ENCODE measurements at regions not wholly inside any gene's neighbourhood (a gene's known extent, or its start where the extent isn't known, plus 50 kb on each side); places are given as distances from the start of the nearest gene placed in this dataset.

- Histone ChIP-seq H3K9me1 (replicated peaks; ENCODE audit: control insufficient read depth, extremely low read depth, insufficient read depth, low read length) (no peaks in the 10 kb centered on the region), H3K4me2 (ENCODE audit: insufficient read depth, low read length) (peak overlapping the region; percentile 56), H3K4me1 (ENCODE audit: control insufficient read depth, extremely low read depth, insufficient read depth, low read length) (peaks cover 77% of the 10 kb centered on the region), H3K9ac (replicated peaks; ENCODE audit: extremely low read depth, insufficient read depth, low read length) (peak overlapping the region; percentile 75), H2AFZ (ENCODE audit: low read depth, low read length) (peak overlapping the region; percentile 39), H3K9me3 (replicated peaks; ENCODE audit: control insufficient read depth, insufficient read depth, low read length) (no peaks in the 10 kb centered on the region), H3K79me2 (ENCODE audit: control insufficient read depth, insufficient read depth, low read length) (peaks cover 10% of the 10 kb centered on the region), H3K36me3 (ENCODE audit: control insufficient read depth in 2 of 2, extremely low read depth in 1 of 2, insufficient read depth in 2 of 2, low read length in 2 of 2) (no peaks in the 10 kb centered on the region), H4K20me1 (replicated peaks; ENCODE audit: control insufficient read depth, extremely low read depth, insufficient read depth, low read length) (no peaks in the 10 kb centered on the region), H3K27ac (ENCODE audit: insufficient read depth, low read depth, low read length) (peak overlapping the region; percentile 91), H3K4me3 (replicated peaks in 1 of 3; ENCODE audit: insufficient read depth in 1 of 3, low read depth in 1 of 3, low read length in 3 of 3) (no peak overlapping the region), H3K27me3 (ENCODE audit: control insufficient read depth in 2 of 2, insufficient read depth in 2 of 2, low read length in 2 of 2) (no peaks in the 10 kb centered on the region)
- no peak for TF ChIP-seq EZH2 (IDR thresholded peaks at IDR 0.05; ENCODE audit: borderline replicate concordance, low read depth, low read length, severe bottlenecking)
- no peak for TF ChIP-seq MYC (IDR thresholded peaks at IDR 0.05; ENCODE audit: low read depth, low read length)
- peak; percentile 9 for TF ChIP-seq JUN (IDR thresholded peaks at IDR 0.05; ENCODE audit: borderline replicate concordance, insufficient read depth, insufficient read length, low read depth)
- TF ChIP-seq POLR2AphosphoS5 (IDR thresholded peaks at IDR 0.05; ENCODE audit: insufficient read depth, low read depth, low read length): no peak
- no peak for TF ChIP-seq GATA2 (IDR thresholded peaks at IDR 0.05; ENCODE audit: insufficient read depth, insufficient read length, low read depth, low read length)
- no peak for TF ChIP-seq FOS (IDR thresholded peaks at IDR 0.05; ENCODE audit: borderline replicate concordance, insufficient read depth, low read length)
- TF ChIP-seq MAX (IDR thresholded peaks at IDR 0.05; ENCODE audit: insufficient read depth, insufficient read length): peak; percentile 6
- TF ChIP-seq CTCF (IDR thresholded peaks at IDR 0.05; ENCODE audit: extremely low read depth in 1 of 2, insufficient read depth in 1 of 2, low read depth in 1 of 2, low read length in 2 of 2): no peak
- ChIA-PET CTCF (interaction anchor here (1.0 to 2.0 kb wide), 2 partner anchors 9 to 134 kb away, joined by 3 to 5 read pairs; no protein-coding TSS in a partner anchor), POLR2A (interaction anchor here (3.6 kb wide), 1 partner anchor 53 kb away, joined by 11 read pairs; the partner anchor contains the start of gene KDR)
- no TSS peak for BruUV-seq (replicated peaks)
- DNase-seq (ENCODE audit: low read depth, low spot score) (peak; percentile 81), FAIRE-seq (no peak)
- dilution Hi-C loops (cut with MboI; ENCODE audit: extremely low pct_ligation_motif_present, low sequenced_read_pairs) (no loop called here), intact Hi-C loops (cut with micrococcal nuclease) (loop anchor here (5.0 kb wide), 2 partner anchors 219 to 369 kb away; partner anchors contain the start of genes CLOCK and TMEM165)
These were observed 53.0 kb upstream of the KDR start for GRCh38 chr4:55178226-55179005.

All from endothelial cell of umbilical vein (primary cell).